ENCODE measurements at regions not wholly inside any gene's neighbourhood (a gene's known extent, or its start where the extent isn't known, plus 50 kb on each side); places are given as distances from the start of the nearest gene placed in this dataset.

- Mint-ChIP-seq H3K9me3 (no peaks in the 10 kb centered on the region), H3K27me3 (no peaks in the 10 kb centered on the region), H3K36me3 (no peaks in the 10 kb centered on the region), H3K4me1 (ENCODE audit: low read depth) (no peaks in the 10 kb centered on the region), H3K4me3 (no peak overlapping the region), H3K27ac (no peak overlapping the region)
- ChIA-PET CTCF (no interaction called here), POLR2A (no interaction called here)
- intact Hi-C loops (cut with micrococcal nuclease), result no loop called here
- no peak for DNase-seq
Observed at GRCh38 chr6:133583907-133584427, 304.9 kb upstream of the TCF21 start.

- CTCF ChIA-PET, result interaction anchor here (0.6 kb wide), 1 partner anchor 80 kb away, joined by 3 read pairs; no protein-coding TSS in a partner anchor
- no peak overlapping the region for H3K4me3 Mint-ChIP-seq
- H3K9me3 Mint-ChIP-seq, result no peaks in the 10 kb centered on the region
- H3K27ac Mint-ChIP-seq, result no peak overlapping the region
- DNase-seq, result no peak
- intact Hi-C loops (cut with micrococcal nuclease), result no loop called here
- H3K27me3 Mint-ChIP-seq, result no peaks in the 10 kb centered on the region
- H3K36me3 Mint-ChIP-seq, result no peaks in the 10 kb centered on the region
- H3K4me1 Mint-ChIP-seq (ENCODE audit: low read depth), result no peaks in the 10 kb centered on the region
- POLR2A ChIA-PET, result no interaction called here
Observed at GRCh38 chr6:133584823-133585222, 304.1 kb upstream of the TCF21 start.

GRCh38 chr6:133585978-133586377 is 302.9 kb upstream of the TCF21 start:
- H3K27me3 Mint-ChIP-seq, result no peaks in the 10 kb centered on the region
- H3K4me3 Mint-ChIP-seq, result no peak overlapping the region
- no peak for DNase-seq
- CTCF ChIA-PET, result no interaction called here
- no peaks in the 10 kb centered on the region for H3K36me3 Mint-ChIP-seq
- no peak overlapping the region for H3K27ac Mint-ChIP-seq
- H3K4me1 Mint-ChIP-seq (ENCODE audit: low read depth), result no peaks in the 10 kb centered on the region
- POLR2A ChIA-PET, result no interaction called here
- intact Hi-C loops (cut with micrococcal nuclease), result no loop called here
- H3K9me3 Mint-ChIP-seq, result no peaks in the 10 kb centered on the region

GRCh38 chr6:133587546-133588160 is 301.3 kb upstream of the TCF21 start:
- Mint-ChIP-seq H3K9me3 (no peaks in the 10 kb centered on the region), H3K27me3 (no peaks in the 10 kb centered on the region), H3K36me3 (no peaks in the 10 kb centered on the region), H3K4me1 (ENCODE audit: low read depth) (no peaks in the 10 kb centered on the region), H3K4me3 (no peak overlapping the region), H3K27ac (no peak overlapping the region)
- POLR2A ChIA-PET, result no interaction called here
- intact Hi-C loops (cut with micrococcal nuclease), result no loop called here
- DNase-seq, result no peak
- CTCF ChIA-PET, result no interaction called here

GRCh38 chr6:133590196-133590595 is 298.7 kb upstream of the TCF21 start:
- no peaks in the 10 kb centered on the region for H3K9me3 Mint-ChIP-seq
- no peak overlapping the region for H3K4me3 Mint-ChIP-seq
- H3K27ac Mint-ChIP-seq, result no peak overlapping the region
- POLR2A ChIA-PET, result no interaction called here
- no peaks in the 10 kb centered on the region for H3K27me3 Mint-ChIP-seq
- no peaks in the 10 kb centered on the region for H3K4me1 Mint-ChIP-seq (ENCODE audit: low read depth)
- intact Hi-C loops (cut with micrococcal nuclease), result no loop called here
- CTCF ChIA-PET, result no interaction called here
- no peak for DNase-seq
- no peaks in the 10 kb centered on the region for H3K36me3 Mint-ChIP-seq

- POLR2A ChIA-PET, result no interaction called here
Observed at GRCh38 chr6:133590814-133591213, 298.1 kb upstream of the TCF21 start.

GRCh38 chr6:133591275-133591674 is 297.6 kb upstream of the TCF21 start:
- intact Hi-C loops (cut with micrococcal nuclease), result no loop called here
- no peak overlapping the region for H3K4me3 Mint-ChIP-seq
- H3K27ac Mint-ChIP-seq, result no peak overlapping the region
- H3K27me3 Mint-ChIP-seq, result no peaks in the 10 kb centered on the region
- POLR2A ChIA-PET, result no interaction called here
- no peaks in the 10 kb centered on the region for H3K36me3 Mint-ChIP-seq
- no peaks in the 10 kb centered on the region for H3K9me3 Mint-ChIP-seq
- DNase-seq, result no peak
- H3K4me1 Mint-ChIP-seq (ENCODE audit: low read depth), result no peaks in the 10 kb centered on the region
- CTCF ChIA-PET, result no interaction called here

More at GRCh38 chr6:133590814-133591213, 298.1 kb upstream of the TCF21 start:
- Mint-ChIP-seq H3K4me1 (ENCODE audit: low read depth) (no peaks in the 10 kb centered on the region), H3K9me3 (no peaks in the 10 kb centered on the region), H3K4me3 (no peak overlapping the region), H3K27me3 (no peaks in the 10 kb centered on the region), H3K36me3 (no peaks in the 10 kb centered on the region), H3K27ac (no peak overlapping the region)
- CTCF ChIA-PET, result no interaction called here
- no peak for DNase-seq
- intact Hi-C loops (cut with micrococcal nuclease), result no loop called here

GRCh38 chr6:133594652-133595110 is 294.2 kb upstream of the TCF21 start:
- ChIA-PET POLR2A (no interaction called here), CTCF (no interaction called here)
- intact Hi-C loops (cut with micrococcal nuclease), result no loop called here
- no peak for DNase-seq
- Mint-ChIP-seq H3K27ac (no peak overlapping the region), H3K27me3 (no peaks in the 10 kb centered on the region), H3K4me1 (ENCODE audit: low read depth) (no peaks in the 10 kb centered on the region), H3K4me3 (no peak overlapping the region), H3K36me3 (no peaks in the 10 kb centered on the region), H3K9me3 (no peaks in the 10 kb centered on the region)

- Mint-ChIP-seq H3K27me3 (no peaks in the 10 kb centered on the region), H3K4me1 (ENCODE audit: low read depth) (no peaks in the 10 kb centered on the region), H3K27ac (no peak overlapping the region), H3K36me3 (no peaks in the 10 kb centered on the region), H3K4me3 (no peak overlapping the region), H3K9me3 (no peaks in the 10 kb centered on the region)
- DNase-seq, result no peak
- POLR2A ChIA-PET, result no interaction called here
- intact Hi-C loops (cut with micrococcal nuclease), result no loop called here
- CTCF ChIA-PET, result no interaction called here
Observed at GRCh38 chr6:133595111-133595761, 293.7 kb upstream of the TCF21 start.

- H3K4me3 Mint-ChIP-seq, result no peak overlapping the region
- no peaks in the 10 kb centered on the region for H3K27me3 Mint-ChIP-seq
- ChIA-PET CTCF (no interaction called here), POLR2A (no interaction called here)
- H3K4me1 Mint-ChIP-seq (ENCODE audit: low read depth), result no peaks in the 10 kb centered on the region
- H3K9me3 Mint-ChIP-seq, result no peaks in the 10 kb centered on the region
- no peak overlapping the region for H3K27ac Mint-ChIP-seq
- intact Hi-C loops (cut with micrococcal nuclease), result no loop called here
- H3K36me3 Mint-ChIP-seq, result no peaks in the 10 kb centered on the region
- no peak for DNase-seq
Observed at GRCh38 chr6:133606852-133607251, 282.1 kb upstream of the TCF21 start.

- POLR2A ChIA-PET, result no interaction called here
Observed at GRCh38 chr6:133608620-133609019, 280.3 kb upstream of the TCF21 start.

GRCh38 chr6:133609415-133610226 is 279.3 kb upstream of the TCF21 start:
- CTCF ChIA-PET, result no interaction called here
- H3K27me3 Mint-ChIP-seq, result no peaks in the 10 kb centered on the region

More at GRCh38 chr6:133608620-133609019, 280.3 kb upstream of the TCF21 start:
- Mint-ChIP-seq H3K27me3 (no peaks in the 10 kb centered on the region), H3K9me3 (no peaks in the 10 kb centered on the region), H3K4me1 (ENCODE audit: low read depth) (no peaks in the 10 kb centered on the region), H3K4me3 (no peak overlapping the region), H3K27ac (no peak overlapping the region), H3K36me3 (no peaks in the 10 kb centered on the region)
- no peak for DNase-seq
- intact Hi-C loops (cut with micrococcal nuclease), result no loop called here
- CTCF ChIA-PET, result interaction anchor here (0.6 kb wide), 1 partner anchor 1029 kb away, joined by 4 read pairs; no protein-coding TSS in a partner anchor

More at GRCh38 chr6:133609415-133610226, 279.3 kb upstream of the TCF21 start:
- POLR2A ChIA-PET, result no interaction called here
- H3K4me3 Mint-ChIP-seq, result no peak overlapping the region
- no peaks in the 10 kb centered on the region for H3K36me3 Mint-ChIP-seq
- no peak overlapping the region for H3K27ac Mint-ChIP-seq
- no peak for DNase-seq
- no peaks in the 10 kb centered on the region for H3K4me1 Mint-ChIP-seq (ENCODE audit: low read depth)
- intact Hi-C loops (cut with micrococcal nuclease), result no loop called here
- H3K9me3 Mint-ChIP-seq, result no peaks in the 10 kb centered on the region

All from activated CD4-positive, alpha-beta memory T cell treated with anti-CD3 and anti-CD28 coated beads for 36 hours (primary cell).